Smooth muscle cell (in vitro differentiated cells): ENCODE measurements at regions not wholly inside any gene's neighbourhood (a gene's known extent, or its start where the extent isn't known, plus 50 kb on each side); places are given as distances from the start of the nearest gene placed in this dataset.

Experiments
- DNase-seq: peaks from one replicate; lab custom pipeline; 2025; ENCODE audit not compliant: unreplicated experiment; lab: John Stamatoyannopoulos, UW
- H2AFZ ChIP-seq: fragments of 200-600 bp; sonication (generic); 2 replicates; pipeline ENCODE4 v1.6.0; 2016; ENCODE audit warnings: antibody characterized with exemption, low read depth, mild to moderate bottlenecking
- H3F3A ChIP-seq: fragments of 200-600 bp; sonication (generic); 2 replicates; pipeline ENCODE4 v1.6.0; 2017; ENCODE audit warnings: antibody characterized with exemption, low read depth
- H3K27ac ChIP-seq: fragments of 200-600 bp; sonication (generic); 2 replicates; pipeline ENCODE4 v1.5.1; 2016; ENCODE audit warnings: low read depth, mild to moderate bottlenecking
- H3K27me3 ChIP-seq: fragments of 200-600 bp; sonication (generic); 2 replicates; pipeline ENCODE4 v1.6.1; 2016; ENCODE audit warnings: low read depth, mild to moderate bottlenecking
- H3K36me3 ChIP-seq: fragments of 200-600 bp; sonication (generic); 2 replicates; pipeline ENCODE4 v1.5.1; 2016; ENCODE audit warnings: low read depth
- H3K4me1 ChIP-seq: fragments of 200-600 bp; sonication (generic); 2 replicates; pipeline ENCODE4 v1.5.1; 2016; ENCODE audit warnings: low read depth
- H3K4me2 ChIP-seq: fragments of 200-600 bp; sonication (generic); 2 replicates; pipeline ENCODE4 v1.6.0; 2016; ENCODE audit warnings: mild to moderate bottlenecking
- H3K4me3 ChIP-seq: fragments of 200-600 bp; sonication (generic); 2 replicates; pipeline ENCODE4 v1.5.1; 2016; ENCODE audit warnings: mild to moderate bottlenecking
- H3K79me2 ChIP-seq: fragments of 200-600 bp; sonication (generic); 2 replicates; pipeline ENCODE4 v1.6.0; 2016; ENCODE audit warnings: low read depth, mild to moderate bottlenecking
- H3K9ac ChIP-seq: fragments of 200-600 bp; sonication (generic); 2 replicates; pipeline ENCODE4 v1.6.0; 2016; ENCODE audit warnings: low read depth
- H3K9me3 ChIP-seq: fragments of 200-600 bp; sonication (generic); replicated peaks from 2 replicates; pipeline ENCODE4 v1.5.1; 2016; ENCODE audit warnings: low read depth
- H4K20me1 ChIP-seq: fragments of 200-600 bp; sonication (generic); 2 replicates; pipeline ENCODE4 v1.6.0; 2016; ENCODE audit warnings: low read depth
- WGBS: methylation state at CpG from one replicate; pipeline ENCODE4 v1.1.7; 2016; ENCODE audit warnings: low lambda C conversion rate; 5-methylcytosine and 5-hydroxymethylcytosine counted together
- TF ChIP-seq, protein P1 (sequence below): fragments of 200-600 bp; sonication (generic); IDR thresholded peaks from 2 replicates; pipeline ENCODE4 v1.5.1; 2017; ENCODE audit warnings: borderline replicate concordance, mild to moderate bottlenecking, antibody characterized with exemption; ENCODE audit not compliant: insufficient read depth, poor library complexity, severe bottlenecking

- H3K9ac ChIP-seq, result no peak overlapping the region
- 81% methylated on average over 1 of the region's 1 CpG for WGBS
Measured at GRCh38 chr5:167052791-167053190, 1238.7 kb upstream of the WWC1 start.

GRCh38 chr5:167057665-167058064 lies 1233.8 kb upstream of the WWC1 start:
- Histone ChIP-seq H4K20me1 (no peaks in the 10 kb centered on the region), H3K4me1 (no peaks in the 10 kb centered on the region), H3K79me2 (no peaks in the 10 kb centered on the region), H2AFZ (no peak overlapping the region), H3F3A (no peaks in the 10 kb centered on the region), H3K9me3 (no peaks in the 10 kb centered on the region), H3K27me3 (no peaks in the 10 kb centered on the region), H3K27ac (no peak overlapping the region), H3K4me2 (no peak overlapping the region), H3K9ac (no peak overlapping the region), H3K4me3 (no peak overlapping the region), H3K36me3 (no peaks in the 10 kb centered on the region)
- no peak for DNase-seq
- TF ChIP-seq, protein P1, sequence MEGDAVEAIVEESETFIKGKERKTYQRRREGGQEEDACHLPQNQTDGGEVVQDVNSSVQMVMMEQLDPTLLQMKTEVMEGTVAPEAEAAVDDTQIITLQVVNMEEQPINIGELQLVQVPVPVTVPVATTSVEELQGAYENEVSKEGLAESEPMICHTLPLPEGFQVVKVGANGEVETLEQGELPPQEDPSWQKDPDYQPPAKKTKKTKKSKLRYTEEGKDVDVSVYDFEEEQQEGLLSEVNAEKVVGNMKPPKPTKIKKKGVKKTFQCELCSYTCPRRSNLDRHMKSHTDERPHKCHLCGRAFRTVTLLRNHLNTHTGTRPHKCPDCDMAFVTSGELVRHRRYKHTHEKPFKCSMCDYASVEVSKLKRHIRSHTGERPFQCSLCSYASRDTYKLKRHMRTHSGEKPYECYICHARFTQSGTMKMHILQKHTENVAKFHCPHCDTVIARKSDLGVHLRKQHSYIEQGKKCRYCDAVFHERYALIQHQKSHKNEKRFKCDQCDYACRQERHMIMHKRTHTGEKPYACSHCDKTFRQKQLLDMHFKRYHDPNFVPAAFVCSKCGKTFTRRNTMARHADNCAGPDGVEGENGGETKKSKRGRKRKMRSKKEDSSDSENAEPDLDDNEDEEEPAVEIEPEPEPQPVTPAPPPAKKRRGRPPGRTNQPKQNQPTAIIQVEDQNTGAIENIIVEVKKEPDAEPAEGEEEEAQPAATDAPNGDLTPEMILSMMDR, result no peak

More at GRCh38 chr5:167052791-167053190, 1238.7 kb upstream of the WWC1 start:
- TF ChIP-seq, protein P1, result no peak
- H2AFZ ChIP-seq, result no peak overlapping the region
- H3K27ac ChIP-seq, result no peak overlapping the region
- no peak overlapping the region for H3K4me2 ChIP-seq
- no peak for DNase-seq
- no peaks in the 10 kb centered on the region for H3K79me2 ChIP-seq
- no peaks in the 10 kb centered on the region for H3K4me1 ChIP-seq
- H3K9me3 ChIP-seq, result no peaks in the 10 kb centered on the region
- no peak overlapping the region for H3K4me3 ChIP-seq
- H4K20me1 ChIP-seq, result no peaks in the 10 kb centered on the region
- H3K36me3 ChIP-seq, result no peaks in the 10 kb centered on the region
- H3K27me3 ChIP-seq, result no peaks in the 10 kb centered on the region
- no peaks in the 10 kb centered on the region for H3F3A ChIP-seq

GRCh38 chr5:167061695-167062094 lies 1229.8 kb upstream of the WWC1 start:
- 52% methylated on average over 4 of the region's 4 CpGs for WGBS
- TF ChIP-seq, protein P1, result no peak
- H2AFZ ChIP-seq, result no peak overlapping the region
- H3F3A ChIP-seq, result no peaks in the 10 kb centered on the region
- DNase-seq, result no peak
- no peak overlapping the region for H3K4me3 ChIP-seq
- H3K4me2 ChIP-seq, result no peak overlapping the region
- H3K79me2 ChIP-seq, result no peaks in the 10 kb centered on the region
- H4K20me1 ChIP-seq, result no peaks in the 10 kb centered on the region
- no peaks in the 10 kb centered on the region for H3K27me3 ChIP-seq
- H3K27ac ChIP-seq, result no peak overlapping the region
- H3K36me3 ChIP-seq, result no peaks in the 10 kb centered on the region
- H3K4me1 ChIP-seq, result peaks cover 28% of the 10 kb centered on the region
- no peaks in the 10 kb centered on the region for H3K9me3 ChIP-seq
- H3K9ac ChIP-seq, result no peak overlapping the region

DNA sequence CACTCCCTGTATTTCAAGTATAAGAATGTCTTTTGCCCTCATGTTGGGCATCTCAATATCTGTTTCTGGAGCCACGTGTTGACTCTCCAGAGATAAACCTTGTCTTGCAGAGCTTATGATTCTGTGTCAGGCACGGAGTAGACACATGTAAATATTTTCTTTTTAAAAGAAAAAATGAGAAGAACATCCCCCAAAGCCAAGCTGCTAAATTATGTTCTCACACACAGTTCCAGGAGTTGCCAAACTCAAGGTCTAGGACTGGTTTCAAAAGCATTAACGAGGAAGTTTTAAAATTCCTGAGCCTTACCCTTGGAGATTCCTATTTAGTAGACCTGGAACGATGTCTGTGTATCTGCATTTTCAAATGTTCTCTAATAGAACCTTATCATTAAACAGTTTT lies 1228.3 kb upstream of the WWC1 start:
- Histone ChIP-seq H3K4me3 (no peak overlapping the region), H2AFZ (no peak overlapping the region), H3K36me3 (no peaks in the 10 kb centered on the region), H4K20me1 (no peaks in the 10 kb centered on the region), H3K27me3 (peaks cover 6% of the 10 kb centered on the region), H3K4me2 (no peak overlapping the region), H3K9ac (no peak overlapping the region), H3F3A (no peaks in the 10 kb centered on the region), H3K27ac (no peak overlapping the region), H3K9me3 (no peaks in the 10 kb centered on the region), H3K4me1 (peaks cover 28% of the 10 kb centered on the region), H3K79me2 (no peaks in the 10 kb centered on the region)
- TF ChIP-seq, protein P1, result no peak
- no peak for DNase-seq
- WGBS, result 82% methylated on average over 4 of the region's 4 CpGs
